H1 (cell line): ENCODE measurements at regions not wholly inside any gene's neighbourhood (a gene's known extent, or its start where the extent isn't known, plus 50 kb on each side); places are given as distances from the start of the nearest gene placed in this dataset.

Experiments used
- CEBPB ChIP-seq: IDR thresholded peaks from 2 replicates; pipeline ENCODE4 v1.6.1; 2012; ENCODE audit warnings: low read depth, low read length
- RAD21 ChIP-seq, 2 experiments: IDR thresholded peaks in 1 of 2; conservative IDR thresholded peaks in 1 of 2; 2 replicates each; pipeline ENCODE4 v1.6.1; 2011; ENCODE audit warnings: low read depth in 2 of 2, low read length in 2 of 2, improper control_type of control experiment in 1 of 2, inconsistent platforms in 1 of 2, mild to moderate bottlenecking in 1 of 2, moderate library complexity in 1 of 2
- TF ChIP-seq, protein P1 (sequence below): fragments of 300-600 bp; sonication (generic); IDR thresholded peaks from 2 replicates; pipeline ENCODE4 v1.7.1; 2012; ENCODE audit warnings: low read length, moderate library complexity, mild to moderate bottlenecking, inconsistent platforms; ENCODE audit not compliant: insufficient replicate concordance

DNA sequence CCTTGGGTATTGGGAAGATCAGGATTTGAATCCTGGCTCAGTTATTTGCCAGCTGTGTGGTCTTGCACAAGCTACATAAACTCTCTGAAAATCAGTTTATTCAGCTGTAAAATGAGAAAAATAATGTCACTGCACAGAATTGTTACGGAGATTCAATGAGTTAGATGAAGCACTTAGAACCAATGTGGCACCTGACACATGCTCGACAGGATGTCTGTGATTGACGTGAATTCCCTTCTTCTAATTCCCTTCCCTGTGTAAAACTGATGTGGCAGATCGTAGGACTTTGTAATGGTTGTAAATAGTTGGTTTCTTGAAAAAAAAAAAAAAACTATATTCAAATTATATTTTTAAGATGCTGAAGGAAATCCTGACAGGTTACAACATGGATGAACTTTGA is 249.9 kb upstream of the MKLN1 start (continued):
- TF ChIP-seq CEBPB (no peak), RAD21 (IDR thresholded peaks at IDR 0.05 in 1 of 2, conservative IDR thresholded peaks at IDR 0.05 in 1 of 2; ENCODE audit: low read depth in 2 of 2, low read length in 2 of 2) (no peak)
- TF ChIP-seq, protein P1, sequence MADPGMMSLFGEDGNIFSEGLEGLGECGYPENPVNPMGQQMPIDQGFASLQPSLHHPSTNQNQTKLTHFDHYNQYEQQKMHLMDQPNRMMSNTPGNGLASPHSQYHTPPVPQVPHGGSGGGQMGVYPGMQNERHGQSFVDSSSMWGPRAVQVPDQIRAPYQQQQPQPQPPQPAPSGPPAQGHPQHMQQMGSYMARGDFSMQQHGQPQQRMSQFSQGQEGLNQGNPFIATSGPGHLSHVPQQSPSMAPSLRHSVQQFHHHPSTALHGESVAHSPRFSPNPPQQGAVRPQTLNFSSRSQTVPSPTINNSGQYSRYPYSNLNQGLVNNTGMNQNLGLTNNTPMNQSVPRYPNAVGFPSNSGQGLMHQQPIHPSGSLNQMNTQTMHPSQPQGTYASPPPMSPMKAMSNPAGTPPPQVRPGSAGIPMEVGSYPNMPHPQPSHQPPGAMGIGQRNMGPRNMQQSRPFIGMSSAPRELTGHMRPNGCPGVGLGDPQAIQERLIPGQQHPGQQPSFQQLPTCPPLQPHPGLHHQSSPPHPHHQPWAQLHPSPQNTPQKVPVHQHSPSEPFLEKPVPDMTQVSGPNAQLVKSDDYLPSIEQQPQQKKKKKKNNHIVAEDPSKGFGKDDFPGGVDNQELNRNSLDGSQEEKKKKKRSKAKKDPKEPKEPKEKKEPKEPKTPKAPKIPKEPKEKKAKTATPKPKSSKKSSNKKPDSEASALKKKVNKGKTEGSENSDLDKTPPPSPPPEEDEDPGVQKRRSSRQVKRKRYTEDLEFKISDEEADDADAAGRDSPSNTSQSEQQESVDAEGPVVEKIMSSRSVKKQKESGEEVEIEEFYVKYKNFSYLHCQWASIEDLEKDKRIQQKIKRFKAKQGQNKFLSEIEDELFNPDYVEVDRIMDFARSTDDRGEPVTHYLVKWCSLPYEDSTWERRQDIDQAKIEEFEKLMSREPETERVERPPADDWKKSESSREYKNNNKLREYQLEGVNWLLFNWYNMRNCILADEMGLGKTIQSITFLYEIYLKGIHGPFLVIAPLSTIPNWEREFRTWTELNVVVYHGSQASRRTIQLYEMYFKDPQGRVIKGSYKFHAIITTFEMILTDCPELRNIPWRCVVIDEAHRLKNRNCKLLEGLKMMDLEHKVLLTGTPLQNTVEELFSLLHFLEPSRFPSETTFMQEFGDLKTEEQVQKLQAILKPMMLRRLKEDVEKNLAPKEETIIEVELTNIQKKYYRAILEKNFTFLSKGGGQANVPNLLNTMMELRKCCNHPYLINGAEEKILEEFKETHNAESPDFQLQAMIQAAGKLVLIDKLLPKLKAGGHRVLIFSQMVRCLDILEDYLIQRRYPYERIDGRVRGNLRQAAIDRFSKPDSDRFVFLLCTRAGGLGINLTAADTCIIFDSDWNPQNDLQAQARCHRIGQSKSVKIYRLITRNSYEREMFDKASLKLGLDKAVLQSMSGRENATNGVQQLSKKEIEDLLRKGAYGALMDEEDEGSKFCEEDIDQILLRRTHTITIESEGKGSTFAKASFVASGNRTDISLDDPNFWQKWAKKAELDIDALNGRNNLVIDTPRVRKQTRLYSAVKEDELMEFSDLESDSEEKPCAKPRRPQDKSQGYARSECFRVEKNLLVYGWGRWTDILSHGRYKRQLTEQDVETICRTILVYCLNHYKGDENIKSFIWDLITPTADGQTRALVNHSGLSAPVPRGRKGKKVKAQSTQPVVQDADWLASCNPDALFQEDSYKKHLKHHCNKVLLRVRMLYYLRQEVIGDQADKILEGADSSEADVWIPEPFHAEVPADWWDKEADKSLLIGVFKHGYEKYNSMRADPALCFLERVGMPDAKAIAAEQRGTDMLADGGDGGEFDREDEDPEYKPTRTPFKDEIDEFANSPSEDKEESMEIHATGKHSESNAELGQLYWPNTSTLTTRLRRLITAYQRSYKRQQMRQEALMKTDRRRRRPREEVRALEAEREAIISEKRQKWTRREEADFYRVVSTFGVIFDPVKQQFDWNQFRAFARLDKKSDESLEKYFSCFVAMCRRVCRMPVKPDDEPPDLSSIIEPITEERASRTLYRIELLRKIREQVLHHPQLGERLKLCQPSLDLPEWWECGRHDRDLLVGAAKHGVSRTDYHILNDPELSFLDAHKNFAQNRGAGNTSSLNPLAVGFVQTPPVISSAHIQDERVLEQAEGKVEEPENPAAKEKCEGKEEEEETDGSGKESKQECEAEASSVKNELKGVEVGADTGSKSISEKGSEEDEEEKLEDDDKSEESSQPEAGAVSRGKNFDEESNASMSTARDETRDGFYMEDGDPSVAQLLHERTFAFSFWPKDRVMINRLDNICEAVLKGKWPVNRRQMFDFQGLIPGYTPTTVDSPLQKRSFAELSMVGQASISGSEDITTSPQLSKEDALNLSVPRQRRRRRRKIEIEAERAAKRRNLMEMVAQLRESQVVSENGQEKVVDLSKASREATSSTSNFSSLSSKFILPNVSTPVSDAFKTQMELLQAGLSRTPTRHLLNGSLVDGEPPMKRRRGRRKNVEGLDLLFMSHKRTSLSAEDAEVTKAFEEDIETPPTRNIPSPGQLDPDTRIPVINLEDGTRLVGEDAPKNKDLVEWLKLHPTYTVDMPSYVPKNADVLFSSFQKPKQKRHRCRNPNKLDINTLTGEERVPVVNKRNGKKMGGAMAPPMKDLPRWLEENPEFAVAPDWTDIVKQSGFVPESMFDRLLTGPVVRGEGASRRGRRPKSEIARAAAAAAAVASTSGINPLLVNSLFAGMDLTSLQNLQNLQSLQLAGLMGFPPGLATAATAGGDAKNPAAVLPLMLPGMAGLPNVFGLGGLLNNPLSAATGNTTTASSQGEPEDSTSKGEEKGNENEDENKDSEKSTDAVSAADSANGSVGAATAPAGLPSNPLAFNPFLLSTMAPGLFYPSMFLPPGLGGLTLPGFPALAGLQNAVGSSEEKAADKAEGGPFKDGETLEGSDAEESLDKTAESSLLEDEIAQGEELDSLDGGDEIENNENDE = no peak
